HL-60 (cell line): ENCODE measurements at regions not wholly inside any gene's neighbourhood (a gene's known extent, or its start where the extent isn't known, plus 50 kb on each side); places are given as distances from the start of the nearest gene placed in this dataset.

Source experiments
- CTCF ChIP-seq: IDR thresholded peaks from one replicate; pipeline ENCODE4 v1.5.1; 2011; ENCODE audit warnings: low read length, control low read depth, inconsistent platforms; ENCODE audit not compliant: insufficient read depth
- GABPA ChIP-seq: IDR thresholded peaks from 2 replicates; pipeline ENCODE4 v1.6.1; 2012; ENCODE audit warnings: low read depth
- POLR2AphosphoS5 ChIP-seq: IDR thresholded peaks from 2 replicates; pipeline ENCODE4 v1.6.1; 2012; ENCODE audit warnings: low read depth
- REST ChIP-seq: IDR thresholded peaks from 2 replicates; pipeline ENCODE4 v1.6.1; 2012; ENCODE audit warnings: low read depth; ENCODE audit not compliant: insufficient replicate concordance

DNA sequence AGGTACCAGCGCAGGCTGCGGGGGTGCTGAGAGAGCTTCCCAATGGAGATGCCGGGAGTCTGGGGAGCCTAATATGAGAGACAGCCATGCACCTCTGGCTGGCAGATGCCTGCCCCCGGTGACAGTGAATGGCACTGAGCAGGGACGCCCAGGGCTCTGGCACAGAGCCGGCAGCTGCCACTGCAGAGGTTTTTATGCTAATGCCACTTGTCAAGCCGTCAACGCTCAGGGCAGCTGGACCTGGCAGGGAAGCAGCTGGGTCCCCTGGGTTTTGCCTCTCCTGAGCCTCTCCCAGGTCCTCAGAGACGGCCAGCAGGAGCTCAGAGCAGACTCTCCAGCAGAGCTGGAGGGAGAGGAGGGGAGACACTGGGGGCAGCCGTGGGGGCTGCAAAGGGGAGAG is 573.6 kb downstream of the BUD13 start:
- TF ChIP-seq CTCF: no peak
- TF ChIP-seq GABPA: no peak
- no peak for TF ChIP-seq POLR2AphosphoS5
- TF ChIP-seq REST: no peak
